ENCODE measurements at regions not wholly inside any gene's neighbourhood (a gene's known extent, or its start where the extent isn't known, plus 50 kb on each side); places are given as distances from the start of the nearest gene placed in this dataset.

GRCh38 chr3:10707400-10708215 is 108.4 kb upstream of the SLC6A11 start:
- TF ChIP-seq, protein P1, sequence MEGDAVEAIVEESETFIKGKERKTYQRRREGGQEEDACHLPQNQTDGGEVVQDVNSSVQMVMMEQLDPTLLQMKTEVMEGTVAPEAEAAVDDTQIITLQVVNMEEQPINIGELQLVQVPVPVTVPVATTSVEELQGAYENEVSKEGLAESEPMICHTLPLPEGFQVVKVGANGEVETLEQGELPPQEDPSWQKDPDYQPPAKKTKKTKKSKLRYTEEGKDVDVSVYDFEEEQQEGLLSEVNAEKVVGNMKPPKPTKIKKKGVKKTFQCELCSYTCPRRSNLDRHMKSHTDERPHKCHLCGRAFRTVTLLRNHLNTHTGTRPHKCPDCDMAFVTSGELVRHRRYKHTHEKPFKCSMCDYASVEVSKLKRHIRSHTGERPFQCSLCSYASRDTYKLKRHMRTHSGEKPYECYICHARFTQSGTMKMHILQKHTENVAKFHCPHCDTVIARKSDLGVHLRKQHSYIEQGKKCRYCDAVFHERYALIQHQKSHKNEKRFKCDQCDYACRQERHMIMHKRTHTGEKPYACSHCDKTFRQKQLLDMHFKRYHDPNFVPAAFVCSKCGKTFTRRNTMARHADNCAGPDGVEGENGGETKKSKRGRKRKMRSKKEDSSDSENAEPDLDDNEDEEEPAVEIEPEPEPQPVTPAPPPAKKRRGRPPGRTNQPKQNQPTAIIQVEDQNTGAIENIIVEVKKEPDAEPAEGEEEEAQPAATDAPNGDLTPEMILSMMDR (IDR thresholded peaks at IDR 0.05; ENCODE audit: insufficient read depth, low read length, poor library complexity, severe bottlenecking): no peak
- no peak for TF ChIP-seq EZH2phosphoT487 (conservative IDR thresholded peaks at IDR 0.05; ENCODE audit: low read length)

Data from SU-DHL-6 (cell line).